Peyer's patch (tissue), 4 donors: ENCODE measurements at regions not wholly inside any gene's neighbourhood (a gene's known extent, or its start where the extent isn't known, plus 50 kb on each side); places are given as distances from the start of the nearest gene placed in this dataset.

Experiments
- DNase-seq, 3 donors: peaks; one replicate each; pipeline ENCODE4 v3.0.0-alpha.2; 2017 to 2019
- H3K27ac ChIP-seq, 4 donors: fragments of 200-600 bp; sonication (generic); one replicate each; pipeline ENCODE4 v1.5.1; 2016 to 2019
- H3K27me3 ChIP-seq, 2 donors: fragments of 200-600 bp; sonication (generic); one replicate each; pipeline ENCODE4 v1.5.1; 2019
- H3K36me3 ChIP-seq, 3 donors: fragments of 200-600 bp; sonication (generic); one replicate each; pipeline ENCODE4 v1.5.1; 2016 to 2019
- H3K4me1 ChIP-seq, 4 donors: fragments of 200-600 bp; sonication (generic); one replicate each; pipeline ENCODE4 v1.5.1; 2016 to 2019
- H3K4me3 ChIP-seq, 4 donors: fragments of 200-600 bp; sonication (generic); 1 replicate in 3 of 4; 2 replicates in 1 of 4; pipeline ENCODE4 v1.5.1; 2016 to 2019; ENCODE audit warnings: mild to moderate bottlenecking in 1 of 4
- H3K9me3 ChIP-seq, 4 donors: fragments of 200-600 bp; sonication (generic); one replicate each; pipeline ENCODE4 v1.5.1; 2016 to 2019; ENCODE audit warnings: mild to moderate bottlenecking in 1 of 4
- CTCF ChIP-seq, 6 experiments: fragments of 450-650 bp in 4 of 6; fragments of 200-600 bp in 2 of 6; sonication (generic) in 1 of 6; IDR thresholded peaks; one replicate each; pipeline ENCODE4 v1.5.1; 2017 to 2019; ENCODE audit warnings: antibody characterized with exemption in 6 of 6, mild to moderate bottlenecking in 3 of 6, moderate library complexity in 1 of 6
- POLR2A ChIP-seq, 2 donors: fragments of 450-650 bp; IDR thresholded peaks; one replicate each; pipeline ENCODE4 v1.5.1; 2017; ENCODE audit warnings: antibody characterized with exemption in 2 of 2, mild to moderate bottlenecking in 2 of 2, moderate library complexity in 2 of 2

- Histone ChIP-seq H3K9me3 (no peaks in the 10 kb centered on the region), H3K27ac (no peak overlapping the region), H3K27me3 (no peaks in the 10 kb centered on the region), H3K36me3 (no peaks in the 10 kb centered on the region), H3K4me3 (no peak overlapping the region), H3K4me1 (no peaks in the 10 kb centered on the region)
- no peak for DNase-seq
- TF ChIP-seq POLR2A (IDR thresholded peaks at IDR 0.05) (no peak), CTCF (IDR thresholded peaks at IDR 0.05) (no peak)
These were observed 365.7 kb upstream of the CA10 start for GRCh38 chr17:52524096-52524637.

GRCh38 chr17:52517176-52517575, 358.7 kb upstream of the CA10 start:
- Histone ChIP-seq H3K4me1 (no peaks in the 10 kb centered on the region), H3K27ac (no peak overlapping the region), H3K9me3 (no peaks in the 10 kb centered on the region), H3K4me3 (no peak overlapping the region), H3K27me3 (no peaks in the 10 kb centered on the region), H3K36me3 (no peaks in the 10 kb centered on the region)
- TF ChIP-seq POLR2A (IDR thresholded peaks at IDR 0.05) (no peak), CTCF (IDR thresholded peaks at IDR 0.05) (no peak)
- no peak for DNase-seq

GRCh38 chr17:52515927-52516326, 357.4 kb upstream of the CA10 start:
- Histone ChIP-seq H3K9me3 (no peaks in the 10 kb centered on the region), H3K36me3 (no peaks in the 10 kb centered on the region), H3K4me1 (no peaks in the 10 kb centered on the region), H3K27me3 (no peaks in the 10 kb centered on the region), H3K4me3 (no peak overlapping the region), H3K27ac (no peak overlapping the region)
- no peak for DNase-seq
- TF ChIP-seq POLR2A (IDR thresholded peaks at IDR 0.05) (no peak), CTCF (IDR thresholded peaks at IDR 0.05) (no peak)

GRCh38 chr17:52505601-52506000, 347.1 kb upstream of the CA10 start:
- H3K4me3 ChIP-seq: no peak overlapping the region
- no peak for TF ChIP-seq CTCF (IDR thresholded peaks at IDR 0.05)
- TF ChIP-seq POLR2A (IDR thresholded peaks at IDR 0.05): no peak
- H3K9me3 ChIP-seq: no peaks in the 10 kb centered on the region
- H3K27ac ChIP-seq: no peak overlapping the region
- no peak for DNase-seq
- no peaks in the 10 kb centered on the region for H3K27me3 ChIP-seq
- H3K36me3 ChIP-seq: no peaks in the 10 kb centered on the region
- H3K4me1 ChIP-seq: no peaks in the 10 kb centered on the region

GRCh38 chr17:52504081-52504480, 345.6 kb upstream of the CA10 start:
- Histone ChIP-seq H3K4me1 (no peaks in the 10 kb centered on the region), H3K27ac (no peak overlapping the region), H3K9me3 (no peaks in the 10 kb centered on the region), H3K36me3 (no peaks in the 10 kb centered on the region), H3K4me3 (no peak overlapping the region), H3K27me3 (no peaks in the 10 kb centered on the region)
- no peak for TF ChIP-seq CTCF (IDR thresholded peaks at IDR 0.05)
- no peak for TF ChIP-seq POLR2A (IDR thresholded peaks at IDR 0.05)
- no peak for DNase-seq

GRCh38 chr17:52495646-52496045, 337.1 kb upstream of the CA10 start:
- H3K4me1 ChIP-seq: no peaks in the 10 kb centered on the region
- H3K36me3 ChIP-seq: no peaks in the 10 kb centered on the region
- H3K9me3 ChIP-seq: no peaks in the 10 kb centered on the region
- no peak for TF ChIP-seq CTCF (IDR thresholded peaks at IDR 0.05)
- H3K27me3 ChIP-seq: no peaks in the 10 kb centered on the region
- no peak overlapping the region for H3K4me3 ChIP-seq
- no peak overlapping the region for H3K27ac ChIP-seq
- no peak for DNase-seq
